GM21786 (cell line): ENCODE measurements at regions not wholly inside any gene's neighbourhood (a gene's known extent, or its start where the extent isn't known, plus 50 kb on each side); places are given as distances from the start of the nearest gene placed in this dataset.

Experiments
- ATAC-seq: cut with Tn5 transposase; IDR thresholded peaks from one replicate; pipeline ENCODE4 v1.9.1; 2021; ENCODE audit not compliant: unreplicated experiment

- ATAC-seq = no peak
Observed at GRCh38 chr2:118668431-118669424, 178.7 kb downstream of the EN1 start.

DNA sequence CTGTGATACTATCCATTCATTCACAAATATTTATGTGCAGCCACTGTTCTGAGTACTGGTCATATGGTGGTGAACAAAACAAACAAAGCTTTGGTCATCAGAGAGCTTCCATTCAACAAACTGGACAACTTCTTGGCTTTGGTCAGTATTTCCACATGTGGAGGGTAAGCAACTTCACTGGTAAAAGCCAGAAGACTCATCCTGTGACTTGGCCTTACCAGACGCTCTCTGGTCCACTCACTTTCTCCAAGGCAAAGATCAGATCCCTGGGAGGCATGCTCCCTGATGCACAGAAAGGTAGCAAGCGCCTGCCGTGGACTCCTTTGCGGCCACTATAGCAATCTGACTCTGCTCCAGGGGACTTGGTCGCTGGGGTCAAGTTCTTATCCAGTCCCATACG is 179.5 kb downstream of the EN1 start:
- ATAC-seq = no peak

- no peak for ATAC-seq
Observed at GRCh38 chr2:118667348-118667747, 180.1 kb downstream of the EN1 start.

DNA sequence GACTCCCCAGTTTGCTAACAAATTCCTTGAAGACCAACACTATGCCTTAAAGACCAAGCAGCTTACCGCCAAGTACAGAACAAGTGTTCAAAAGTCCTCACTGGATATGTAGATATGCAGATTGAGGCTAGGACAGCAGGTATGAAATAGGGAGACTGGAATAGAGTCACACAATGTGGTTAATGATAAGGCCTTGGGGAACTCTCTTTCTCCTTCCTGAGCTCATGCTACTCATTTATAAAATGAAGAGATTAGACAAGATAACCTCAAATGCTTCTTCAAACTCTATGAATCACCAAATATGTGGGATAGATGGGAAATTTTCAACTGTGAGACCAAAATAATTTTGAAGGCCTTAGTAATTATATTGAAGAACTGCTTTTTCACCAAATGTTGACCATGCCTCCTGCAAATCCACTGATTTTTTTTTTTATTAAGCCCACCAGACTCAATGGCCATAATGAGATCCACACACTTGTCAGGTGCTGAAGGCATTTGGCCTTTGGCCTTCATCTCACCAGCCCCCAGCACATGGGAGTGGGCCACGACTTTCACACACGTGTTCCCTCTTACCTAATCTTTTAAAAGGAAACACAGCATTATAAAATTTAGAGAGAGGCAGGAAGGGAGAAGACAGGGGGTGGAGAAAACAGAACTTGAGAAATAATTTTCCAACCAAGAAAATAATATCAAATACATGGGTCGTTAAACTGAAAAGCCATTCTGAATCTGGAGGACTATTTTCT is 181.5 kb downstream of the EN1 start:
- no peak for ATAC-seq

DNA sequence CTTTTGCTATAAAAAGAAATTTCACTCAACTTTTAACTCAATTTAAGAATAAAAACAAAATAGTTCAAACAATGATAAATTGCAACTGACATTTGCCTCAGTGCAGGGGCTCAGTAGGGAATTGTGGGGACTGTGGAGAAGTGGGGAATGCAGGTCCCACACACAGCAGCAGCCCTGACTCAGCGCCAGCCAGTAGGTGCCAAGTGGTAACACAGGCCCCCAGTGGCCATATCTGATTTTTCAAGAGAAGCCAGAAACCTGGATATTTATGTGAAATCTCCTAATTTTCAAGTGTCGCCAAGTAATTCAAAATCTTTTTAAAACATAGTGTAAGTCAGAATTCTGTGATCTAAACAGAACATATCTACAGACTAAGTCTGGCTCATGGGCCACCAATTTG is 186.3 kb downstream of the EN1 start:
- no peak for ATAC-seq

DNA sequence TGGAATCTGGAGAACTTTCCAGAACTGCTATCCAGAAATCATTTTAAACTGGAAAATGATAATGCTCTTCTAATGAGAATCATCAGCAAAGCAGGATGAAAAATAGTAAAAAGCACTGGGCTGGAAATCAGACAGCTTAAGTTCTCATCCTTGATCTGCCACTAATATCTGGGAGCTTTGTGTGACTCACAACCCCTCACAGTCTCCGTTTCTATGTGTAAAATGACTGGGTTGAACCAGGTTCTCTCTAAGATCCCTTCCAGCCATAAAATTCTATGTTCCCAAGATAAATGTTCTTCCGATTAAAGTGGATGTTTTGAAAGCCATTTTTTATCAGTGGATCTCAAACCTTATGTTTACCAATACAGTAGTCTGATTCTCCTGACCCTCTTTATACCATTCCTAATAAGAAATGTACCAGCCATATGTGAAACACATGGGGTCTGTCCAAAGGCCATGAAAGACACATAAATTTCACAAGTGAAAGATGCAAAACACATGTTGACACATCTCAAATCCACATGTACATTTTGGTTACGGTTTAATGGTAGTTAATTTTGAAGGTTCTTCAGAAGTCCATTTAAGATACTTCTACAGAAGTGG is 188.8 kb downstream of the EN1 start:
- no peak for ATAC-seq

DNA sequence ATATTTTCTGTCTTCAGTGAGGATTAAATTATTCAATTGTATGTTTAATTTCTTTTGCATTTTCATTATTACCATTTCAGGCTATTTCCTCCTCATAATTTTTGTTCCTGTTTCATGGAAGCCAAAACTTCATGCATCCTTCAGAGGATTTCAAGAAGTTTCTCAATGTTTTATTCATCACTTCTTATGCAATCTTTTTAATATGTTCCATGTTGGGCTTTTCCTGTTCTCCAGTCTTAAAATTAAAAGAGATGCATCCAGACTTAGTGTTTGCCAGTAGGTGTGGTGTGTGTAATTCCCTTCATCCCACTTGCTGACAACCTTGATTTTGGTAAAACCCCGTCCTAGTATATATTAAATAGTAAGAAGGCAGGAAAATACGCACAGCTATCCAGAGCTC is 190.0 kb downstream of the EN1 start:
- ATAC-seq = no peak

DNA sequence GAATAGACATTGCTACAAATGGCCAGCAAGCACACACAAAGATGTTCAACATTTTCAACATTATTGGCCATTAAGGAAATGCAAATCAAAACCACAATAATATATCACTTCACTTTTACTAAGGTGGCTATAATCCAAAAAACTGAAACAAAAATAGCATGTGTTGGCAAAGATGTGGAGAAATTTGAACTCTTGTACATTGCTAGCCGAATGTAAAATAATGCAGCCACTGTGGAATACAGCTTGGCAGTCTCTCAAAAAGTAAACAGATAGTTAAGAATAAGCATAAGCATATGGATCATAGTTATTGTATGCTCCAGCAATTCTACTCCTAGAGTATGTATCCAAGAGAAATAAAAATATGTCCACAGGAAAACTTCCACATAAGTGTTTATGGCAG is 192.5 kb downstream of the EN1 start:
- ATAC-seq = no peak

- no peak for ATAC-seq
Observed at GRCh38 chr2:118650327-118650726, 197.1 kb downstream of the EN1 start.

GRCh38 chr2:118645876-118646275 is 201.6 kb downstream of the EN1 start:
- no peak for ATAC-seq

DNA sequence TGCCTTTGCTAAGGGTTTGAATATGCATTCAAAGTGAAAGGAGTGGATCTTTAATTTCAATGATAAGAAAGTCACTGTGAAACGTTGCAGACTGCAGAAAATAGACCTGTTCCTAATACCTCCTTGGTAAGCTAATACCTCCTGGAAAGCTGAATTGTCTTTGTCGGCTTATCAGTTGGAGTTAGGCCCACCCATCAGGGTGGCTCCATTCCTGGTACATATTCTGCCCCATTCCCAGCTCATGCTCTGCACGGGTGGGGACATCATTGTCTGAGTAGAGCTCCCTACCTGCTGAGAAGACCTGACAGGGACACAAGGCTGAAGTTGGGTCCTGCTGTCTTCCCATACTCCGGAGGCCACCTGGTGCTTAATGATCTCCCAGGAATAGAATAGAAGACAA is 203.3 kb downstream of the EN1 start:
- ATAC-seq = no peak

- no peak for ATAC-seq
Observed at GRCh38 chr2:118643294-118643693, 204.2 kb downstream of the EN1 start.

GRCh38 chr2:118642501-118642900 is 204.9 kb downstream of the EN1 start:
- ATAC-seq = no peak

- ATAC-seq = no peak
Observed at GRCh38 chr2:118641711-118642110, 205.7 kb downstream of the EN1 start.

DNA sequence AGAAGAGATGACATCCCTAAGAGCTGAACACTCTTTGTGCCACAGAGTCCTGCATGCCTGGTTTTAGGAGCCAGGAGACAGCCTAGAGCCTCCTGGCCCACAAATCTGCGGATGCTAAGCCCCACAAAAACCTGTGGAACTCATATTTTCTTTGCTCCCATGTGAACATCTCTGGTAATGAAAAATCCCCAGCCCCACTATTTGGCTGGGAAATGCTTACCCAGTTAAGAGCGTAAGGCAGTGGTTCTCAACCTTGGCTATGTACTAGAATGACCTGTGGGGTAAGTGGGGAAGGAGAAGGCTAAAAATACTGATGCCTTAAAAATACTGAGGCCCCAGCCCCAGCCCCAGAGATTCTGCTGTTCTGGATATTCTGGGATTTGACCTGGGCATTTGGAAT is 208.1 kb downstream of the EN1 start:
- ATAC-seq = no peak

- ATAC-seq = no peak
Observed at GRCh38 chr2:118638453-118638852, 209.0 kb downstream of the EN1 start.

- ATAC-seq = no peak
Observed at GRCh38 chr2:118635891-118636290, 211.6 kb downstream of the EN1 start.

DNA sequence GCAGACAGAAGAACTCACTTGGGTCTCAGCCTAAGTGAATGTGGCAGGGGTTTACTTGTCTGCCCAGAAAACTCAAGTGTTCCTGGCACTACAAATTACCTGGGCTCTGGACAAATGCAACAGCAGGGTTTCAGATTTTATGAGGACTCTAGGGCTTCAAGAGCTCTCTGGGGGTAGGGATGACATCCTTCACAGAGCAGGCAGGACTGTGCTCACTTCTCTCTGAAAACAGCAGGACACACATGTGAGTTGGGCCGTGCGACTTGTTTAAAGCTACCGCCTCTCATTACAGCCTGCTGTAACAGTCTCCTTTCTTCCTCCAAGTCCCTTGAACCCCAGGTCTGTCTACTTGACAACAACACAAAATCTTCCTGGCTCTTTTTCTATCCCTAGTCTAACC is 212.6 kb downstream of the EN1 start:
- no peak for ATAC-seq

DNA sequence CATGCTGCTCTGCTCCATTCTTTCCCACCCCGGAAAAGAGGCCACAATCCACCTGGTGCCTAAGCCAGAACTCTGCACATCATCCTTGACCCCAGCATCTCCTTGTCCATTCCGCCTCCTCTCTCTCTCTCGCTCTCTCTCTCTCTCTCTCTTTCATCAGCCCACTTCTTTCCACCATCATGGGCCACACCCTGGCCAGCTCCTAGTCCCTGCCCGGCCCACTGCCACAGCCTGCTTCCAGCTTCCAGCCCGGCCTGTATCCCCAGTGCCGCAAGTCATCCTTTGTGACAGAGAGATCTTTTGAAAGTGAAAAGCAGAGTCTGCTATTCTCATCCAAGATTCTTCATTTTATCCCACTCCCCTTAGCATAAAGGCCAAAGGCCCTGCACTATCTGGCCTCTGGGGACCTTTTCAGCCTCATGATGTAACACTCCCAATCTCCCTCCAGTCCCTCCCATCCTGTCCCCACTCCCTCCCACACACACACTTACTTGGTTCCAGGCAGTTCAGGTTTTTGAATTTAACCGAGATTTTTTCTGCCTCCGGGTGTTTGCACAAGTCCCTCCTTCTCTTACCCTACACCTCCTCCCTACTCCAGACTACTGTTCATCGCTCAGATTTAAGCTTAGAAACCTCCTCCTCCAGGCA is 214.0 kb downstream of the EN1 start:
- ATAC-seq = no peak

DNA sequence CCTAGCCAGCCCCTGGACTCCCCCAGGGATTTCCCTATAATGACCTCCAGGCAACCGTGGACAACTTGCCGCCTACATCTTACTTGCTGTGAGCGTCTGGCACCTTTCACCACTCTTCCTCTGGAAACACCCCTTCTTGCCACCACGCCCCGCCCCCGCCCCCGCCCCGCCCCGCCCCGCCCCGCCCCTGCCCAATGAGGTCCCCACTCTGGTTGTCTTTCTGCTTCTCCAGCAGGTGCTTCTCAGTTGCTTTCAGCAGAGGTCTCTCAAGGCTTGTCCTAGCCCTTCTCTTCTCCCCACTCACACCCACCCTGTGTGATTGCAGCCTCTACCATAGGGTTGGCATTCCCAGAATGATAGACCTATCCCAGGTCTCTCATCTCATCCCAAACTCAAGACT is 214.5 kb downstream of the EN1 start:
- no peak for ATAC-seq

GRCh38 chr2:118627156-118627555 is 220.3 kb downstream of the EN1 start:
- ATAC-seq = no peak
